ENCODE measurements at regions not wholly inside any gene's neighbourhood (a gene's known extent, or its start where the extent isn't known, plus 50 kb on each side); places are given as distances from the start of the nearest gene placed in this dataset.

- no peak overlapping the region for H3K4me3 ChIP-seq (replicated peaks; ENCODE audit: low read depth, low read length)
- DNase-seq (ENCODE audit: low read depth): no peak
- no peak for TF ChIP-seq CTCF (IDR thresholded peaks at IDR 0.05; ENCODE audit: low read length, missing control alignments)
Observed at GRCh38 chr12:115210533-115211252, 526.7 kb upstream of the TBX3 start.

- no peak for DNase-seq (ENCODE audit: low read depth)
- no peak overlapping the region for H3K4me3 ChIP-seq (replicated peaks; ENCODE audit: low read depth, low read length)
- no peak for TF ChIP-seq CTCF (IDR thresholded peaks at IDR 0.05; ENCODE audit: low read length, missing control alignments)
Observed at GRCh38 chr12:115209230-115209629, 525.3 kb upstream of the TBX3 start.

DNA sequence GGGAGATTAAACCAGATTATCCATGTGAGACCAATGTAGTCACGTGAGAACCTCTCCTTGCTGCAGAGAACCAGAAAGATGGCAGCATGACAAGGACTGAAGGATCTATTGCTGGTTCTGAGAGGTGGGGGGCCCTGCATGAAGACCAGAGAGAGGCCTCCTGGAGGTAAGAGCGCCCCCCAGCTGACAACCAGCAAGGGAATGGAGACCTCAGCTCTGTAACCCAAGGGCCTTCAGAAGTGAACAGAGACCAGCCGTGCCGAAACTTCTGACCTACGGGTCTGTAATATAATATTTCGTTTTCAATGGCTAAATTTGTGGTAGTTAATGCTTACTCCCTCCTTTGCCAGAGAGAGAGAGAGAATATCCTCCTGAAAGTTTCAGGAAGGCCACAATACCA is 524.1 kb upstream of the TBX3 start:
- no peak for TF ChIP-seq CTCF (IDR thresholded peaks at IDR 0.05; ENCODE audit: low read length, missing control alignments)
- H3K4me3 ChIP-seq (replicated peaks; ENCODE audit: low read depth, low read length): no peak overlapping the region
- DNase-seq (ENCODE audit: low read depth): no peak

- no peak for DNase-seq (ENCODE audit: low read depth)
- H3K4me3 ChIP-seq (replicated peaks; ENCODE audit: low read depth, low read length): no peak overlapping the region
- no peak for TF ChIP-seq CTCF (IDR thresholded peaks at IDR 0.05; ENCODE audit: low read length, missing control alignments)
Observed at GRCh38 chr12:115207216-115207915, 523.4 kb upstream of the TBX3 start.

GRCh38 chr12:115206801-115207200 is 522.8 kb upstream of the TBX3 start:
- DNase-seq (ENCODE audit: low read depth): no peak
- TF ChIP-seq CTCF (IDR thresholded peaks at IDR 0.05; ENCODE audit: low read length, missing control alignments): no peak
- H3K4me3 ChIP-seq (replicated peaks; ENCODE audit: low read depth, low read length): no peak overlapping the region

DNA sequence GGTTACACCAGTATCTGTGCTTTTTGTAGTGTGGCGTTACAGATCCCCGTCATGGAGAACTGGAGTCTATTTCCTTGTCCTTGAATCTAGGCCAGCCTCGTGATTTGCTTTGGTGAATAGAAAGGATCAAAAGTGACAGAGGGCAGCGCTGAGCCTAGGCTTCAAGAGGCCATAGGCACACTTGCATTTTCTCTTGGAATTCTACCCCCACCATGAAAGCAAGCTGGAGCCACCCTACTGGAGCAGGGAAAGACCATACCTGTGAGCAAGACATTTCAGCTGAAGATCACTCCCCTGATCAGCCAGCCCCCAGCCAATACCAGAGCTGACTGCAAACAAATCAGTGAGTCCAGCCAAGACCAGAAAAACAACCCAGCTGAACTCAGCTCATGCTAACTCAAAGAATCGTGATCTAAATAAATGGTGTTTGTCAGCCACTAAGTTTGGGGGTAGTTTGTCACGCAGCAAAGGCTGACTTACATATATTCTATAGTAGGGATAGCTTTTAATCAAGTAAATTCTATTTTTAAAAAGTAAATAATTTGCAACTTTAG is 521.9 kb upstream of the TBX3 start:
- TF ChIP-seq CTCF (IDR thresholded peaks at IDR 0.05; ENCODE audit: low read length, missing control alignments): no peak
- H3K4me3 ChIP-seq (replicated peaks; ENCODE audit: low read depth, low read length): no peak overlapping the region
- DNase-seq (ENCODE audit: low read depth): no peak
